ENCODE measurements at regions not wholly inside any gene's neighbourhood (a gene's known extent, or its start where the extent isn't known, plus 50 kb on each side); places are given as distances from the start of the nearest gene placed in this dataset.

DNA sequence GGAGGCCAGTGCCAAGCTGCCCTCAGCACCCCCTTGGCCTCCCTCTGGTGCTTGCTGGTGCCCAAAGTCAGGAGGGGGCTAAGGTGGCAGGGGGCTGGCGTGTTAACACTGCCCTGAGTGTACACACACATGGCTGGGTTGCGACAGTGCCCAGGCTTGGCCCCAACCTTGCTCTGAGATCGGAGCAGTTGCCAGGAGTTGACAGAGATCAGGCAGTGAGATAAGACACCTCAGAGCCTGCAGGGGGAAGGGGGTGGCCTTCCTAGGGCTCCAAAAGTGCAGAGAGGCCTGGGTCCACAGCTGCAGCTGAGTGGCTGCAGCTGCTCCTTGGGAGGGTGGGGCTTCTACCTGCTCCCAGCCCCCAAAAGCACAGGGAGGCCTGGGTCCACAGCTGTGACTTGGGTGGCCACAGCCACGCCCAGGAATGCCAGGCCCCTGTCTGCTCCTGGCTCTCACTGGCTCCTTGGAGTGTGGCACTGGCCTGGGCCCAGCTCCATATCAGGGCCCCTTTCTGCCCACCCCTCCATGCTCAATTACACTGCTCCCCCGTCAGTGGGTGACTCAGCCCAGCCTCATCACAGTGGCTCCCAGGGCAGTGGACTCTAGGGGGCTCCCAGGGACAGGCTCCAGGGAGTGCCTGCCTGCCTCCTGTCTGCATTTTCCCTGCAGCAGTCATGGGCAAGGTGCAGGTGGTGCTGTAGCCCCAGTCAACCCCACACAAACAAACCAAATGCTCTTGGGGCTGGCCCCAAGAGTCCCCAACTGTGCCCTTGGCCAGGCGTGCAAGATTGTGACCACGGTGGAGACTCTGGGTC is 56.4 kb upstream of the C15orf39 start (continued):
- TF ChIP-seq EED (CRISPR knock-in tag; IDR thresholded peaks at IDR 0.05) (no peak), ZNF292 (CRISPR knock-in tag; IDR thresholded peaks at IDR 0.05; ENCODE audit: borderline replicate concordance, low read depth) (peak; percentile 88), SIN3B (IDR thresholded peaks at IDR 0.05; ENCODE audit: low read length) (no peak), RBM39 (IDR thresholded peaks at IDR 0.05; ENCODE audit: low read depth, low read length, poor library complexity, severe bottlenecking) (peak; percentile 26), PHF8 (CRISPR knock-in tag; IDR thresholded peaks at IDR 0.05) (peak; percentile 35; the same call in 1 of the 2 replicates), HNF4G (IDR thresholded peaks at IDR 0.05; ENCODE audit: borderline replicate concordance, low read depth, low read length) (no peak), HNF4G (CRISPR knock-in tag; IDR thresholded peaks at IDR 0.05; ENCODE audit: borderline replicate concordance, low read depth) (no peak), ZNF788 (CRISPR knock-in tag; IDR thresholded peaks at IDR 0.05; ENCODE audit: borderline replicate concordance) (peak; percentile 49; the same call in 1 of the 2 replicates), RBAK (CRISPR knock-in tag; IDR thresholded peaks at IDR 0.05) (no peak), CHCHD3 (CRISPR knock-in tag; IDR thresholded peaks at IDR 0.05) (0 out of 2 replicates have a peak, but pooled peaks have one; percentile 48), MIXL1 (CRISPR knock-in tag; IDR thresholded peaks at IDR 0.05) (no peak), ZNF530 (CRISPR knock-in tag; IDR thresholded peaks at IDR 0.05; ENCODE audit: low read depth) (no peak), KDM3A (CRISPR knock-in tag; IDR thresholded peaks at IDR 0.05; ENCODE audit: low read depth) (peak; percentile 41; the same call in 1 of the 2 replicates), ZNF562 (CRISPR knock-in tag; IDR thresholded peaks at IDR 0.05; ENCODE audit: borderline replicate concordance) (no peak)
- TF ChIP-seq, protein P1, sequence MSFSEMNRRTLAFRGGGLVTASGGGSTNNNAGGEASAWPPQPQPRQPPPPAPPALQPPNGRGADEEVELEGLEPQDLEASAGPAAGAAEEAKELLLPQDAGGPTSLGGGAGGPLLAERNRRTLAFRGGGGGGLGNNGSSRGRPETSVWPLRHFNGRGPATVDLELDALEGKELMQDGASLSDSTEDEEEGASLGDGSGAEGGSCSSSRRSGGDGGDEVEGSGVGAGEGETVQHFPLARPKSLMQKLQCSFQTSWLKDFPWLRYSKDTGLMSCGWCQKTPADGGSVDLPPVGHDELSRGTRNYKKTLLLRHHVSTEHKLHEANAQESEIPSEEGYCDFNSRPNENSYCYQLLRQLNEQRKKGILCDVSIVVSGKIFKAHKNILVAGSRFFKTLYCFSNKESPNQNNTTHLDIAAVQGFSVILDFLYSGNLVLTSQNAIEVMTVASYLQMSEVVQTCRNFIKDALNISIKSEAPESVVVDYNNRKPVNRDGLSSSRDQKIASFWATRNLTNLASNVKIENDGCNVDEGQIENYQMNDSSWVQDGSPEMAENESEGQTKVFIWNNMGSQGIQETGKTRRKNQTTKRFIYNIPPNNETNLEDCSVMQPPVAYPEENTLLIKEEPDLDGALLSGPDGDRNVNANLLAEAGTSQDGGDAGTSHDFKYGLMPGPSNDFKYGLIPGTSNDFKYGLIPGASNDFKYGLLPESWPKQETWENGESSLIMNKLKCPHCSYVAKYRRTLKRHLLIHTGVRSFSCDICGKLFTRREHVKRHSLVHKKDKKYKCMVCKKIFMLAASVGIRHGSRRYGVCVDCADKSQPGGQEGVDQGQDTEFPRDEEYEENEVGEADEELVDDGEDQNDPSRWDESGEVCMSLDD (CRISPR knock-in tag; IDR thresholded peaks at IDR 0.05; ENCODE audit: borderline replicate concordance): no peak
- TF ChIP-seq, protein P2, sequence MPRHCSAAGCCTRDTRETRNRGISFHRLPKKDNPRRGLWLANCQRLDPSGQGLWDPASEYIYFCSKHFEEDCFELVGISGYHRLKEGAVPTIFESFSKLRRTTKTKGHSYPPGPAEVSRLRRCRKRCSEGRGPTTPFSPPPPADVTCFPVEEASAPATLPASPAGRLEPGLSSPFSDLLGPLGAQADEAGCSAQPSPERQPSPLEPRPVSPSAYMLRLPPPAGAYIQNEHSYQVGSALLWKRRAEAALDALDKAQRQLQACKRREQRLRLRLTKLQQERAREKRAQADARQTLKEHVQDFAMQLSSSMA (CRISPR knock-in tag; IDR thresholded peaks at IDR 0.05): no peak
- TF ChIP-seq, protein P3, sequence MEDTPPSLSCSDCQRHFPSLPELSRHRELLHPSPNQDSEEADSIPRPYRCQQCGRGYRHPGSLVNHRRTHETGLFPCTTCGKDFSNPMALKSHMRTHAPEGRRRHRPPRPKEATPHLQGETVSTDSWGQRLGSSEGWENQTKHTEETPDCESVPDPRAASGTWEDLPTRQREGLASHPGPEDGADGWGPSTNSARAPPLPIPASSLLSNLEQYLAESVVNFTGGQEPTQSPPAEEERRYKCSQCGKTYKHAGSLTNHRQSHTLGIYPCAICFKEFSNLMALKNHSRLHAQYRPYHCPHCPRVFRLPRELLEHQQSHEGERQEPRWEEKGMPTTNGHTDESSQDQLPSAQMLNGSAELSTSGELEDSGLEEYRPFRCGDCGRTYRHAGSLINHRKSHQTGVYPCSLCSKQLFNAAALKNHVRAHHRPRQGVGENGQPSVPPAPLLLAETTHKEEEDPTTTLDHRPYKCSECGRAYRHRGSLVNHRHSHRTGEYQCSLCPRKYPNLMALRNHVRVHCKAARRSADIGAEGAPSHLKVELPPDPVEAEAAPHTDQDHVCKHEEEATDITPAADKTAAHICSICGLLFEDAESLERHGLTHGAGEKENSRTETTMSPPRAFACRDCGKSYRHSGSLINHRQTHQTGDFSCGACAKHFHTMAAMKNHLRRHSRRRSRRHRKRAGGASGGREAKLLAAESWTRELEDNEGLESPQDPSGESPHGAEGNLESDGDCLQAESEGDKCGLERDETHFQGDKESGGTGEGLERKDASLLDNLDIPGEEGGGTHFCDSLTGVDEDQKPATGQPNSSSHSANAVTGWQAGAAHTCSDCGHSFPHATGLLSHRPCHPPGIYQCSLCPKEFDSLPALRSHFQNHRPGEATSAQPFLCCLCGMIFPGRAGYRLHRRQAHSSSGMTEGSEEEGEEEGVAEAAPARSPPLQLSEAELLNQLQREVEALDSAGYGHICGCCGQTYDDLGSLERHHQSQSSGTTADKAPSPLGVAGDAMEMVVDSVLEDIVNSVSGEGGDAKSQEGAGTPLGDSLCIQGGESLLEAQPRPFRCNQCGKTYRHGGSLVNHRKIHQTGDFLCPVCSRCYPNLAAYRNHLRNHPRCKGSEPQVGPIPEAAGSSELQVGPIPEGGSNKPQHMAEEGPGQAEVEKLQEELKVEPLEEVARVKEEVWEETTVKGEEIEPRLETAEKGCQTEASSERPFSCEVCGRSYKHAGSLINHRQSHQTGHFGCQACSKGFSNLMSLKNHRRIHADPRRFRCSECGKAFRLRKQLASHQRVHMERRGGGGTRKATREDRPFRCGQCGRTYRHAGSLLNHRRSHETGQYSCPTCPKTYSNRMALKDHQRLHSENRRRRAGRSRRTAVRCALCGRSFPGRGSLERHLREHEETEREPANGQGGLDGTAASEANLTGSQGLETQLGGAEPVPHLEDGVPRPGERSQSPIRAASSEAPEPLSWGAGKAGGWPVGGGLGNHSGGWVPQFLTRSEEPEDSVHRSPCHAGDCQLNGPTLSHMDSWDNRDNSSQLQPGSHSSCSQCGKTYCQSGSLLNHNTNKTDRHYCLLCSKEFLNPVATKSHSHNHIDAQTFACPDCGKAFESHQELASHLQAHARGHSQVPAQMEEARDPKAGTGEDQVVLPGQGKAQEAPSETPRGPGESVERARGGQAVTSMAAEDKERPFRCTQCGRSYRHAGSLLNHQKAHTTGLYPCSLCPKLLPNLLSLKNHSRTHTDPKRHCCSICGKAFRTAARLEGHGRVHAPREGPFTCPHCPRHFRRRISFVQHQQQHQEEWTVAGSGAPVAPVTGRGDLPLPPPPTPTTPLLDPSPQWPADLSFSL (CRISPR knock-in tag; IDR thresholded peaks at IDR 0.05): no peak

Data from HepG2 (cell line).